NCI-H1417 treated with DMSO at 0.1 percent for 48 hours (cell line): ENCODE measurements at regions not wholly inside any gene's neighbourhood (a gene's known extent, or its start where the extent isn't known, plus 50 kb on each side); places are given as distances from the start of the nearest gene placed in this dataset.
"Not testable (repeated sequence)": the region's sequence is repeated elsewhere in the genome, so short reads cannot be mapped to it uniquely, and the experiment has no call there.

Experiments used
- DNase-seq: peaks from one replicate; lab custom pipeline; 2025; lab: John Stamatoyannopoulos, UW

DNA sequence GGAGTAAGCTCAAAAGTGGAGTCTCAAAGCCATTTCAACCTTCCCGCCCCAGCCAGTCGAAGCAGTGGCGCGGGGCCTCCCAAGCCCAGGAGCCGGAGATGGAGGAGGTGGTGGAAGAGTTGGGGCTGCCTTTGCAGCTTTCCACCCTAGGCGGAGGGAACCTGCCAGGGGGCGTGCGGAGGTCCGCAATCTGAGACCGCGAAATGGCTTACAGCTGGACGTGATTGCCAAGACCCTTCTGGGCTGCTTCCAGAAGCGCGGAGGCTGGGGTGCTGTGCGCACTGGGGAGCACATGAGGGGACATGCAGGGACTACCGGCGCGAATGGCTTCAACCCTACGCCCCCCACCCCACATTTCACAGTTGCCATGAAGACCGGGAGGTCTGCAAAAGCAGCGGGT lies 86.2 kb downstream of the PRR15 start:
- DNase-seq: no peak

DNA sequence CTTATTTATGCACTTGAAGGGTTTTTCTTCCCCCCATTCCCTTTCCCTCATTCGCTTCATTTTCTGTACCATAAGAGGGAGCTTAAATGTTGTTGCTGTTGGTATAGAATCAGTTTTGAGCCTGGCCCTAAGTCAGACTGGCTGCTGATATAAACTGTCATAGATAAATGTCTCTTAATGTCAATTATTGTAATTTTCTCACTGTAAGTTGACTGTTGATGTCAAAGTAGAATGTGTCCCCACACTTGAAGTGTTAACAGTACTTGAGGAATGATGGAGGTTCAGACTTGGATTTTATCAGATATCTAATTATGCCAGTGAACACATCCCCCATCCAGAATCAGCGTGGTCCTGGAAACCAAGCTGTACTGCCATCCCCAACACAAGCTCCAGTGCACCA lies 87.8 kb downstream of the PRR15 start:
- DNase-seq: no peak

DNA sequence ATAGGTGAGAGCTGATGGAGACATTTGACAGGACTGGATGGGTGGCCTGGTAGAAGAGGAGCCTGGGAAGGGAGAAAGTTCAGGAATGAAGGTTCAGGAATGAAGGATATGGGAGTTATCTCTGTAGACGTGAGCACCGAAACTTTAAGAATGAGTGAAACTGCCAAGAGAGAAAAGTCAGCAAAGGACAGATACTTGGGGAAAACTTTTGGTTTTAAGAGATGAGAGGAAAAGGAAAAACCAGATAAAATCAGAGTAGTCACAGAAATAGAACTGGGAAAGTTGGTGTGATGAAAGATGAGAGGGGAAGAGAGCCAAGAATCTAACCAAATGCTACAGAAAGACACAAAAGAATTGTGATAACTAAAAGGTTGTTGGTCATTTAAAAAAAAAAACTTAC lies 88.9 kb downstream of the PRR15 start:
- DNase-seq: no peak

- DNase-seq: not testable (repeated sequence)
Observed at GRCh38 chr7:29654340-29654739, 90.7 kb downstream of the PRR15 start.

DNA sequence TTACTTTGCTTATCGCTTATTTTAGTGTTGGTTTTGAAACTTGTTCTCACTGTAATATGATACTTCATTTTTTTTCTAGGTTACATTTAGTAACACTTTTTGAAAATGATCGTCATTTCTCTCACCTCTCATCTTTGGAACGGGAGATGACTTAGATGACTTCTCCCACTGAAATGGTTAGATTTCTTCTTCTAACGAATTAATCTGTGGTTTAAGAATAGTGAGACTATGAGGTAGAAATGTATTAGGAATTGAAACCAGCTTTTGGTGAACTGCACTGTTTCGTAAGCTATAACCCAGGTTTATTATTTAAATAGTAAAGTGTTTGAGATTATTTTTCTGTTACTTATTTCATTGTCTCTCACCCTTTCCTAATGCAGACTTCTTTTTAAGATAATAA lies 93.7 kb downstream of the PRR15 start:
- no peak for DNase-seq

DNA sequence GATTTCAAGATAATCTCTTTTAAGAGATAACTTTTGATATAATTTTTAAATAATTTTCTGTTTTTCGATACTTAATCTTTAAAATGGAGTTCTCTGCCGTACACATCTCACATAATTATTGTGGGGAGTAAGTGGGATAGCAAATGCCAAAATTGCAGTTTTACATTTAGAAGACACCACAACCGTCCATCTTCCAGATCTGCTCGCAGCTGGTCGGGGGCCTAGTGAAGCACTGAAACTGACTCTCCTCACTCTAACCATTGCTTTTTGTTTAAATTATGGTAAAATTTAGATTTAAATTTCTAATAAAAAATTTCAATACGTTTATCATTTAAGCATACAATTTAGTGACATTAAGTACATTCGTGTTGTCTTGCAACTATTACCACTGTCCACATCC lies 94.2 kb downstream of the PRR15 start:
- DNase-seq: no peak

DNA sequence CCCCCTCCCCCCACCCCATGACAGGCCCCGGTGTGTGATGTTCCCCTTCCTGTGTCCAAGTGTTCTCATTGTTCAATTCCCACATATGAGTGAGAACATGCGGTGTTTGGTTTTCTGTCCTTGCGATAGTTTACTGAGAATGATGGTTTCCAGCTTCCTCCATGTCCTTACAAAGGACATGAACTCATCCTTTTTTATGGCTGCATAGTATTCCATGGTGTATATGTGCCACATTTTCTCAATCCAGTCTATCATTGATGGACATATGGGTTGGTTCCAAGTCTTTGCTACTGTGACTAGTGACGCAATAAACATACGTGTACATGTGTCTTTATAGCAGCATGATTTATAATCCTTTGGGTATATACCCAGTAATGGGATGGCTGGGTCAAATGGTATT lies 95.6 kb downstream of the PRR15 start:
- not testable (repeated sequence) for DNase-seq

GRCh38 chr7:29662899-29663298 lies 99.3 kb downstream of the PRR15 start:
- not testable (repeated sequence) for DNase-seq

DNA sequence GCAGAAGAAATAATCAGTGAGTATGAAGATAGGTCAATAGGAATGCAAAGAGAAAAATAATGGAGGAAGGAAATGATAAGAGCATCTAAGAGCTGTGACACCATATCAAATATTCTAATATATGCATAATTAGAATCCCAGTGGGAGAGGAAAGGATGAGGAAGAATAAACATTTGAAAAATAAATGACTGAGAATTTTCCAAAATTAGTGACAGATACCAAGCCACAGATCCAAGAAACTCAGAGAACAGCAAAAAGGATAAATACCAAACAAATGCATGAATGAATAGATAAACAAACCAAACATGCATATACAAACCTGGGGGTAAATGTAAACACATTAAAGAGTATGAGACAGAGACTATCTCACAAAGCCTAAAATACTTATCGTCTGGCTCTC lies 101.4 kb downstream of the PRR15 start:
- not testable (repeated sequence) for DNase-seq

- DNase-seq: not testable (repeated sequence)
Observed at GRCh38 chr7:29667096-29667669, 103.5 kb downstream of the PRR15 start.

- DNase-seq: not testable (repeated sequence)
Observed at GRCh38 chr7:29671286-29671685, 107.7 kb downstream of the PRR15 start.

DNA sequence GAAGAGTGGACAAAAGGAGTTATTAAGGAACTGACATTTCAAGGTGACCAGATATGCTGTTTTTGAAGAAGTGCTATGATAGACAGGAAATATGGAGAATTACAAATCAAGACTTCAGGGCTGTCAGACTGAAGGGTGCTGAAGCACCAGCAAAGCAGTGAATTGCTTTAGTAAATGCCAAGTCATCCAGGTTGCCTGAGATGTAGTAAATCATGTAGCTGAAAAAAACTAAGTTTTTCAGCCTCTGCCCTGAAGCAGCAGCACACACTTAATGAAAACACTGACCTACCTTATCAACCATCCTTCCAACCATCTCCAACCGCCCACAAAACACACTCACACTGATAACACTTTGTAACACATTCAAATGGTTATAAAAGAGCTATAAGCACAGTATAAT lies 110.0 kb downstream of the PRR15 start:
- DNase-seq: not testable (repeated sequence)

DNA sequence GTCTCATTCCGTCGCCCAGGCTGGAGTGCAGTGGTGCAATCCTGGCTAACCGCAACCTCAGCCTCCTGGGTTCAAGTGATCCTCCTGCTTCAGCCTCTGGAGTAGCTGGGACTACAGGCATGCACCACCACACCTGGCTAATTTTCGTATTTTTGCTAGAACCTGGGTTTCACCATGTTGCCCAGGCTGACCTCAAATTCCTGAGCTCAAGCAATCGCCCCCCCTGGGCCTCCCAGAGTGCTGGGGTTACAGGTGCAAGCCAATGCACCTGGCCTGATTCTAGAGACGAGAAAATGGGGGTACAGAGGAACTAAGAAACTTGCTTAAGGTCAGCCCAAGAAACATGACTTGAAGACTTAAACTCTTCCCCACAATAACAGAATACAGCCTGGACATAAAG lies 111.0 kb downstream of the PRR15 start:
- not testable (repeated sequence) for DNase-seq

DNA sequence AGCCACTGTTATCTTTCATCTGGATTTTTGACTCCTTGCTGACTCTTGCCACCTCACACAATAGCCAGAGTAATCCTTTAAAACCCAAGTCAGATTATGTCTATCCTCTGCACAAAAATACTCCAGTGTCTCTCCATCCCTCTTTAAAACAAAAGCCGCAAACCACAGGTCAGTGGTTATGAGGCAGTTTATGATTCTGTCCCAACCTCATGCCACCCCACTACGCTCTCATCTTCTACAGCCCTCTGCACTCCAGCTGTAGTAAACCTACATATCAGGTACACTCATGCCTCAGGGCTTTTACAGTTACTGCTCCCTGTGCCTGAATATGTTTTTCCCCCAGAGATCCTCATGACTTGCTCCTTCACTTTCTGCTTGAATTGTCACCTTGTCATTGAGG lies 113.6 kb downstream of the PRR15 start:
- not testable (repeated sequence) for DNase-seq

DNA sequence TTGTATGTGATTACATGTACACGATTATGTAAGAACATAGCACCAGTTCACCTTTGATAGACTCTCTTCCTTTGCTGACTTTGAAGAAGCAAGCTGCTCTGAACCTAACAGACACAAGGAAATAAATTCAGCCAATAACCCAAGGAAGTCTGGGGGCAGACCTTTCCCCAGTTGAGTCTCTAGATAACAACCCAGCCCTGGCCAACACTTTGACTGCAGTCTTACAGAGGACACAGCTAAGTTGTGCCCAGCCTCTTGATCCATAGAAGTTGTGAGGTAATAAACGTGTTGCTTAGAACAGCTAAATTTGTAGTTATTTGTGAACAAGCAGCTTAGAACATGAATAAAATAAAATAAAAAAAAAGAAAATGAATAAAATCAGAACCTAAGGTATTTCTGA lies 116.3 kb downstream of the PRR15 start:
- not testable (repeated sequence) for DNase-seq

DNA sequence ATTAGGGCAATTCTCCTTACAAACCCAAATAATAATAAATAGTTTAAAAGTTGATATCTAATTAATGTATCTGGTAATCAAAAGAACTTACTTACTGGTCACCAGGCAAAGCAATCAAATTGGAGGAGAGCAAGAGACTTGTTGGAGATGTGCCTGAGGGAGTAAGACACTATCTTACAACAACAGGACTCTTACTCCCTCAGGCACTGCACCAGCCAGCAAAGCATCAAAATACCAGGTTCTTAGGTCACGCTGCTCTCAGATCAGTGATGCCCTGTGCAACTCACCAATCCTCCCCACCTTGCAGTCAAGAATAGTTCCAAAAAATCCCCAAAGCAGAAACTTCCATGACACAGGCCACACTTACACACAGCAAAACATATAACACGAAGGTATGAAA lies 117.0 kb downstream of the PRR15 start:
- not testable (repeated sequence) for DNase-seq

DNA sequence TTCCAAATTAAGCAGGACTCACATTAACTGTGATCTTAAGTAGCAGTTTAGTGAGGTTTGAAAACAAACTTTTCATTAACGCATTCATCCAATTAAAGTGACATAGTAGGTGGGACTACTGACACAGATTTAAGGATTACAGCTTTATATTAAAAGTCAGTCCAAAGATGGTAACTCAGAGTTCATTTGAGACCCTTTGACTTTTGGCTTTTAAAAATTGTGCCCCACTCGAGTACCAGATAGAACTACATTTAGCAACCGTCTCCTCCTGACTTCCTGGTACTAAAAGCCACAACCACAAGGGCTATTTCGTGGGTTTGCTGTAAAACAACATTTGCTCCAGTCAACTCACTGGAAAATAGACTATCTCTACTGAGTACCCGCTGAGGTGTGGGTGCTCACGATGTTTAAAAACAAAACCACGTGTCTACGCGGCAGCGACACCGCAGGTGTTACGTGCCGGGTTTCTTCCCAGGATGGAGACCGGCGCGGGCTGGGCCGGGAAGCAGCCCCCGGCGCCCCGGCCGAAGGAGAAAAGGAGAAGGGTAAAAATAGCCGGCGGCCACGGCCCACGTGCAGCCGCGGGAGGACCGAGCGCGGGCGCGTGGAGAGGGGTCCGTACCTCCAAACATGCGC lies 120.6 kb downstream of the PRR15 start:
- not testable (repeated sequence) for DNase-seq

GRCh38 chr7:29684787-29685650 lies 121.3 kb upstream of the WIPF3 start:
- DNase-seq: no peak

DNA sequence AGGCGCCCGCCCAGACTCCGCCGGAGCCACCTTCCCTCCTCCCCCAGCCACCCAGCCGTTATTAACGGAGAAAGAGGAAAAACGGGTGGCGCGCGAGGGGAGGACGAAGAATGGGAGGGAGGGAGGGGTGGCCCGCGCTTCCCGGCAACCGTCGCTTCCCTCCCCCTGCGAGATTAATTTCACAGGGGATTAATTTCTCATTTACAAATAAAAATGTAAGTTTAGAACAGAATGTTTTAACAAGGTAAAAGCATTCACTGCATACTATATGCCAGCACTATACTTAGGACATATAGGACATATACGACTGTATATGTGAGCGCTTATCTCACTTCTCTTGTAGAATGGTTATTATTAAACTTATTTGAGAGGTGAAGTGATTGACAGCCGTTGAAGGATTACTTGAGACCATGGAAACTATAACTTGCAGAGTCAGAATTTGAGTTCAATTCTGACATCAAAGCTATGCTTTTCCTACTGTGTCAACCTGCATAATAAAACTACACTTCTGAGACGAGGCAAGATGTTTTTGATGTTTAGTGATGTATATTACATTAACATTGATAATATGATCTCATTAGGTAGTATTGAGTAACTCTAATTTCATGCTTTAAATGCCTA lies 120.5 kb upstream of the WIPF3 start:
- DNase-seq: not testable (repeated sequence)

- DNase-seq: not testable (repeated sequence)
Observed at GRCh38 chr7:29690510-29690909, 115.8 kb upstream of the WIPF3 start.

- DNase-seq: not testable (repeated sequence)
Observed at GRCh38 chr7:29696402-29696801, 109.9 kb upstream of the WIPF3 start.

DNA sequence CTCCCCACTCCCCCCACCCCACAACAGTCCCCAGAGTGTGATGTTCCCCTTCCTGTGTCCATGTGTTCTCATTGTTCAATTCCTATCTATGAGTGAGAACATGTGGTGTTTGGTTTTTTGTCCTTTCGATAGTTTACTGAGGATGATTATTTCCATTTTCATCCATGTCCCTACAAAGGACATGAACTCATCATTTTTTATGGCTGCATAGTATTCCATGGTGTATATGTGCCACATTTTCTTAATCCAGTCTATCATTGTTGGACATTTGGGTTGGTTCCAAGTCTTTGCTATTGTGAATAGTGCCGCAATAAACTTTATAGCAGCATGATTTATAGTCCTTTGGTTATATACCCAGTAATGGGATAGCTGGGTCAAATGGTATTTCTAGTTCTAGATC lies 106.6 kb upstream of the WIPF3 start:
- not testable (repeated sequence) for DNase-seq

DNA sequence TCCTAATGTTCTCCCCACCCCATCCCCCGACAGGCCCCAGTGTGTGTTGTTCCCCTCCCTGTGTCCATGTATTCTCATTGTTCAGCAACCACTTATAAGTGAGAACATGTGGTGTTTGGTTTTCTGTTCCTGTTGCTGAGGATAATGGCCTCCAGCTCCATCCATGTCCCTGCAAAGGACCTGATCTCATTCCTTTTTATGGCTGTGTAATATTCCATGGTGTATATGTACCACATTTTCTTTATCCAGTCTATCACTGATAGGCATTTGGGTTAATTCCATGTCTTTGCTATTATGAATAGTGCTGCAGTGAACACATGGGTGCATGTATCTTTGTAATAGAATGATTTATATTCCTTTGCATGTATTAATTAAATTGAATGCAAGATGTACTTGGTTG lies 104.8 kb upstream of the WIPF3 start:
- not testable (repeated sequence) for DNase-seq
